ENCODE measurements at regions not wholly inside any gene's neighbourhood (a gene's known extent, or its start where the extent isn't known, plus 50 kb on each side); places are given as distances from the start of the nearest gene placed in this dataset.

DNA sequence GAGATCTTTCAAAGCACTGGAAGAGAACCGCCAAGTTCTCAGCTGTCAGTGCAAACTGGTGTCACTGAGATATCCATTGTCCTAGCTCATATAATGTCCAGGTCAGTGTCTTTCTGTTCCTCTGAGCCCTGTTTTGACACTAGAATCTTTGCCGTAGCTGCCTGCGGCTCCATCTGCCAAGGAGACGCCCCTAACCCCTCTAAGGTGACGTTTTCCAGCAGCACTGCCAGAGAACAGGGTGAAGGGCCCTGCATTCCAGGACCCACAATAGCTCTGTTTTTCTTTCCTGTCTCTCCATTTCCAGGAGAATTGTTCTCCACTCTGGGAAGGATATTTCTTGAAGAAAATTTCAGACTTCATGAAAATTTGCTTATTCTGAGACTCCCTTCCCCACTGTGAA is 181.7 kb upstream of the SLC39A10 start:
- intact Hi-C loops (cut with DNase I), result no loop called here
- no peaks in the 10 kb centered on the region for H3K9me3 ChIP-seq (ENCODE audit: control insufficient read depth in 2 of 3, insufficient read depth in 1 of 3, low read length in 3 of 3)
- FAIRE-seq, result no peak

DNA sequence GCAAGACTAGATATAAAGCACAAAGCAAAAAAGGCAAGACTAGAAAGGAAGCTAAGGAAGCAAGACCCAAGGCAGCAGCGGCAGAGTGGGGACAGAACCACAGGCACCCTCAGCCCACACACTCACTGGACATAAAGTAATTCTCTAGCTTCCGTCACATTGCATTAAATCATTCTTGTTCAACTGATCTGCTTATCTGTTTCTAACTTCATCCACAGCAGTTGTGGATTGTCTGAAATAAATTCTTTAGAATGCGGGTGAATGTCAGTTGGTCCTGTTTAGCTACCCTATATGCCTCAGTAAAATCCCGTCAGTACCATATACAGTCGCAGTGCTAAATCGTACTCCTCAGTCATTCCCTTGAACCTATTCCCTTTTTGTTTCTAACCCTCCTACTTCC is 183.2 kb upstream of the SLC39A10 start:
- Histone ChIP-seq H3K4me1 (ENCODE audit: control insufficient read depth in 2 of 3, insufficient read depth in 2 of 3, low read depth in 1 of 3, low read length in 3 of 3) (no peaks in the 10 kb centered on the region), H3K9ac (ENCODE audit: low read length in 3 of 3) (no peak overlapping the region), H3K9me3 (ENCODE audit: control insufficient read depth in 2 of 3, insufficient read depth in 1 of 3, low read length in 3 of 3) (no peaks in the 10 kb centered on the region), H3K27ac (ENCODE audit: low read depth in 2 of 2, low read length in 2 of 2) (no peak overlapping the region), H3K4me3 (ENCODE audit: low read length in 3 of 3) (no peak overlapping the region), H3K36me3 (ENCODE audit: control insufficient read depth in 2 of 3, insufficient read depth in 3 of 3, low read length in 3 of 3) (no peaks in the 10 kb centered on the region), H3K27me3 (ENCODE audit: control insufficient read depth, insufficient read depth, low read length) (no peaks in the 10 kb centered on the region)
- TF ChIP-seq, protein P1, sequence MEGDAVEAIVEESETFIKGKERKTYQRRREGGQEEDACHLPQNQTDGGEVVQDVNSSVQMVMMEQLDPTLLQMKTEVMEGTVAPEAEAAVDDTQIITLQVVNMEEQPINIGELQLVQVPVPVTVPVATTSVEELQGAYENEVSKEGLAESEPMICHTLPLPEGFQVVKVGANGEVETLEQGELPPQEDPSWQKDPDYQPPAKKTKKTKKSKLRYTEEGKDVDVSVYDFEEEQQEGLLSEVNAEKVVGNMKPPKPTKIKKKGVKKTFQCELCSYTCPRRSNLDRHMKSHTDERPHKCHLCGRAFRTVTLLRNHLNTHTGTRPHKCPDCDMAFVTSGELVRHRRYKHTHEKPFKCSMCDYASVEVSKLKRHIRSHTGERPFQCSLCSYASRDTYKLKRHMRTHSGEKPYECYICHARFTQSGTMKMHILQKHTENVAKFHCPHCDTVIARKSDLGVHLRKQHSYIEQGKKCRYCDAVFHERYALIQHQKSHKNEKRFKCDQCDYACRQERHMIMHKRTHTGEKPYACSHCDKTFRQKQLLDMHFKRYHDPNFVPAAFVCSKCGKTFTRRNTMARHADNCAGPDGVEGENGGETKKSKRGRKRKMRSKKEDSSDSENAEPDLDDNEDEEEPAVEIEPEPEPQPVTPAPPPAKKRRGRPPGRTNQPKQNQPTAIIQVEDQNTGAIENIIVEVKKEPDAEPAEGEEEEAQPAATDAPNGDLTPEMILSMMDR (IDR thresholded peaks at IDR 0.05; ENCODE audit: borderline replicate concordance, extremely low read depth, insufficient read depth), result no peak
- FAIRE-seq (no peak), DNase-seq (no peak)
- intact Hi-C loops (cut with DNase I), result no loop called here

More for the DNA sequence above, 181.7 kb upstream of the SLC39A10 start:
- TF ChIP-seq, protein P1 (IDR thresholded peaks at IDR 0.05; ENCODE audit: borderline replicate concordance, extremely low read depth, insufficient read depth), result no peak
- Histone ChIP-seq H3K27me3 (ENCODE audit: control insufficient read depth, insufficient read depth, low read length) (no peaks in the 10 kb centered on the region), H3K4me1 (ENCODE audit: control insufficient read depth in 2 of 3, insufficient read depth in 2 of 3, low read depth in 1 of 3, low read length in 3 of 3) (no peaks in the 10 kb centered on the region), H3K9ac (ENCODE audit: low read length in 3 of 3) (no peak overlapping the region), H3K36me3 (ENCODE audit: control insufficient read depth in 2 of 3, insufficient read depth in 3 of 3, low read length in 3 of 3) (no peaks in the 10 kb centered on the region), H3K4me3 (ENCODE audit: low read length in 3 of 3) (no peak overlapping the region), H3K27ac (ENCODE audit: low read depth in 2 of 2, low read length in 2 of 2) (no peak overlapping the region)
- DNase-seq, result no peak

DNA sequence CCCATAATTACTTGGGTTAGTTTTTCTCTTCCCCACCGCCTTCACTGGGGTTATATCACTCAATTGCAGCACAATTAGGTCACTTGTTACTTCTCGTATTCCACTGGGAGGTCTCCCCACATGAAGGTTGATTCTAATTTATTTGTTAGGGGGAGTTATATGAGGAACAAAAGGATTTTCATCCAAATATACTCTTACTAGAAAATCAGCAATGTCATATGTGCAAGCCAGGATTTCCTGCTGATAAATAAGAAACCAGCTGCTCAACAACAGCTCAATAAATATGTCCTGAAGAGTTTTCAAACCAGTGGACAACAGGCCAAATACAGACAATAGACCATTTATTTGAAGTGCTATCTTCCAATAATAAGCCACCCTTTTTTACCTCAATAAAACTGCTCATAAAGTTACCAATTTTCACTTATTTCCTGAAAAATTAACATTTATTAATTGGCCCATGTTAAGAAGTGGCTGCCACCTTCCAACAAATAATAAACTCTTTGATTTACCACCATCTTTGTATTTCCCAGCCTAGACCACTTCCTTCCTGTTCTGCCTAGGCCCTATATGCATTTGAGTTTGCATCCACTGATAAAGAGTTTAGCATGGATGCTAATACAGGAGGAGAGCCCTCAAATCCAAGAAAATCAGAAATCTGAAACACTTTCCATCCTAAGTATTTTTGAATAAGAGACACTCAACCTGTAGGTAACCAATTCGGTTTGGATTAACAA is 184.4 kb upstream of the SLC39A10 start:
- Histone ChIP-seq H3K4me3 (ENCODE audit: low read length in 3 of 3) (no peak overlapping the region), H3K4me1 (ENCODE audit: control insufficient read depth in 2 of 3, insufficient read depth in 2 of 3, low read depth in 1 of 3, low read length in 3 of 3) (no peaks in the 10 kb centered on the region), H3K27me3 (ENCODE audit: control insufficient read depth, insufficient read depth, low read length) (no peaks in the 10 kb centered on the region), H3K9me3 (ENCODE audit: control insufficient read depth in 2 of 3, insufficient read depth in 1 of 3, low read length in 3 of 3) (no peaks in the 10 kb centered on the region), H3K27ac (ENCODE audit: low read depth in 2 of 2, low read length in 2 of 2) (no peak overlapping the region), H3K36me3 (ENCODE audit: control insufficient read depth in 2 of 3, insufficient read depth in 3 of 3, low read length in 3 of 3) (no peaks in the 10 kb centered on the region), H3K9ac (ENCODE audit: low read length in 3 of 3) (no peak overlapping the region)
- intact Hi-C loops (cut with DNase I), result no loop called here
- no peak for FAIRE-seq
- TF ChIP-seq, protein P1 (IDR thresholded peaks at IDR 0.05; ENCODE audit: borderline replicate concordance, extremely low read depth, insufficient read depth), result no peak
- DNase-seq, result peak in 1 of 5 donors; percentile 7

DNA sequence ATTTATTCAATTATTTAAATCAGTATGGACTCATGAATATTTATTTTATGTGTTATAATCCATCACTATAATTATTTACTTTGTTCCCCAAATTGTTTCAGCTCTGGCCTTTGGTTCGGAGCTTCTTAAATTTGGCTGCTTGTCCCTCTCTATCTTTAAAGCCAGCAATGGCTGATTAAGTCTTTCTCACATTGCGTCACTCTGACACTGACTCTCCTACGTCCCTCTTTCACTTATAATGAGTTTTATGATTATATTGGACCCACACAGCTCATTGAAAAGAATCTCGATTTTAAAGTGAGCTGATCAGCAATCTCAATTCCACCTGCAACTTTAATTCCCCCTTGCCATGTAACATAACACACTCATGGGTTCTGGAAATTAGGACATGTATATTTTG is 185.2 kb upstream of the SLC39A10 start:
- no peak overlapping the region for H3K4me3 ChIP-seq (ENCODE audit: low read length in 3 of 3)
- no peaks in the 10 kb centered on the region for H3K27me3 ChIP-seq (ENCODE audit: control insufficient read depth, insufficient read depth, low read length)
- H3K36me3 ChIP-seq (ENCODE audit: control insufficient read depth in 2 of 3, insufficient read depth in 3 of 3, low read length in 3 of 3), result no peaks in the 10 kb centered on the region
- FAIRE-seq (no peak), DNase-seq (no peak)
- intact Hi-C loops (cut with DNase I), result no loop called here
- no peaks in the 10 kb centered on the region for H3K9me3 ChIP-seq (ENCODE audit: control insufficient read depth in 2 of 3, insufficient read depth in 1 of 3, low read length in 3 of 3)
- H3K9ac ChIP-seq (ENCODE audit: low read length in 3 of 3), result no peak overlapping the region
- no peaks in the 10 kb centered on the region for H3K4me1 ChIP-seq (ENCODE audit: control insufficient read depth in 2 of 3, insufficient read depth in 2 of 3, low read depth in 1 of 3, low read length in 3 of 3)
- TF ChIP-seq, protein P1 (IDR thresholded peaks at IDR 0.05; ENCODE audit: borderline replicate concordance, extremely low read depth, insufficient read depth), result no peak
- H3K27ac ChIP-seq (ENCODE audit: low read depth in 2 of 2, low read length in 2 of 2), result no peak overlapping the region
